GM18867 (cell line): ENCODE measurements at regions not wholly inside any gene's neighbourhood (a gene's known extent, or its start where the extent isn't known, plus 50 kb on each side); places are given as distances from the start of the nearest gene placed in this dataset.
"Not testable (repeated sequence)": the region's sequence is repeated elsewhere in the genome, so short reads cannot be mapped to it uniquely, and the experiment has no call there.

ENCODE experiments used
- ATAC-seq: cut with Tn5 transposase; IDR thresholded peaks from one replicate; pipeline ENCODE4 v1.9.1; 2021; ENCODE audit warnings: mild to moderate bottlenecking, moderate library complexity; ENCODE audit not compliant: unreplicated experiment

DNA sequence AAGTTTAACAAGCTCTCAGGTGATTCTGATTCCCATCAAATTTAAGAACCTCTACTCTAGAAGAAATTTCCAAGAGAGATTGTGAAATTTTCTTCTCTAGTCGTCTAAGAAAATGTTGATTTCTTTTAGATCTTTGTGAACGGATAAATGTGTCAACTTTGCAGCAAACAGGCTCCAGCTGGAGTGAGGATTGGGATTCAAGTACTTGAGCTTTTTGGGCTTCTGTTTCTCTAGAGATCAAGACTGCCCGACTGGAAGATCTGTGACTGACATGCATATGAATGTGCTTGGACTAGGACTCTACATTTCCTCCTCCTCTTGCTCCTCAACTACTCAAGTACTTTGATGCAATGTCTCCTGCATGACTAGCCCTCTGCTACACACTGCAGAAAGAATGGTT, 388.3 kb downstream of the TMEM38B start:
- ATAC-seq: no peak

GRCh38 chr9:106084702-106085101, 390.4 kb downstream of the TMEM38B start:
- no peak for ATAC-seq

GRCh38 chr9:106085479-106085878, 391.1 kb downstream of the TMEM38B start:
- ATAC-seq: no peak

- no peak for ATAC-seq
These were observed 397.7 kb downstream of the TMEM38B start for GRCh38 chr9:106092083-106092482.

- ATAC-seq: no peak
These were observed 408.5 kb downstream of the TMEM38B start for GRCh38 chr9:106102821-106103220.

- no peak for ATAC-seq
These were observed 410.5 kb downstream of the TMEM38B start for GRCh38 chr9:106104887-106105286.

- no peak for ATAC-seq
These were observed 412.1 kb downstream of the TMEM38B start for GRCh38 chr9:106106396-106106795.

- no peak for ATAC-seq
These were observed 413.4 kb downstream of the TMEM38B start for GRCh38 chr9:106107716-106108115.

GRCh38 chr9:106109706-106110105, 415.4 kb downstream of the TMEM38B start:
- not testable (repeated sequence) for ATAC-seq

DNA sequence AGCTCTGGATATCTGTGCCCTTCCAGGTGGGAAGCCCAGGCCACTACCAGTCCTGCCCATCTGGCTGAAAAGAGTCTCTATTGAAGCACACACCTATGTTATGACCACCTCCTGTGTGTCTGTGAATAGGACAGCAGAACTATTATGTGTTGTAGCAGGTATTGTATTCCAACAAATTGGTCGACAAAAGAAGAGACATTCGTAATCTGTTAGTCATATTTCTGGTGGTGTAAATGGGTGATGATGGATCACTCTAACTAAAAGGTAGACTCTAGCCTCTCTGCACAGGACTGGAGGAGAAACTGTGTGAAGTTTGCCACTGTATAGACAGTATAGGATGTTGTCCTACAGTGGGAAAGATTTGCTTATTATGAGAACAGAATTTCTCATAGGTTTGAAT, 416.1 kb downstream of the TMEM38B start:
- ATAC-seq: no peak

DNA sequence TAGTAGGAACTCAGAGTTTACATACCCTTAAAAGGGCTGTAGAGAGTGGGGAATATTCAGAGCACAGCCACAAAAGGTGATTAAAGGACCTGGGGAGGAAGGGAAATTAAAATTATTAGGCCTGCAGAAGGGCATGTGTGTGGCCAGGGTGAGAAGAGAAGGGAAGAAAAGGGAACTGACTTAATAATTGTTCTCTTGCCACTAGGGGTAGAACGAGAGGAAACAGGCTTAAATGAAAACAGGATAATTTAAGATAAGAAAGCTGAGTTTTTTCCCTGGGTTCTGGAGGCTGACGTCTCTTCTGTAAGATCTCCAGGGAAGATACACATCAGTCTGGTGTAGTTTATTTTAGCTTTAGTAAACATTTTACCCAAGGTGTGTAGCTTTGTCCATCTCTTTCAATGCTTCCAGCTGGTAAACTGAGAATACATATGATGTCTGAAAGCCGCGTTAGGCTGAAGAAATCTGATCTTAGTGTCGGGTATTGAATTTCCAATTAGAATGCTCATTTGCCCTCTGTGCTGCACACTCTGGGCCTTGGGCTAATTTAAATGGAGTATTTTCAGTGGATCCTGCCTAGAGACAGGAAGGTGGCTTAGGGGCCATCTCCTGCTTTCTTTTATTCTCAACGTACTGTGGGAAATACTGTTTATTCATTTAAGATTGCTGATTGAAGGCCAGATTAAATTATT, 416.8 kb downstream of the TMEM38B start:
- no peak for ATAC-seq

- no peak for ATAC-seq
These were observed 418.6 kb downstream of the TMEM38B start for GRCh38 chr9:106112935-106113334.

DNA sequence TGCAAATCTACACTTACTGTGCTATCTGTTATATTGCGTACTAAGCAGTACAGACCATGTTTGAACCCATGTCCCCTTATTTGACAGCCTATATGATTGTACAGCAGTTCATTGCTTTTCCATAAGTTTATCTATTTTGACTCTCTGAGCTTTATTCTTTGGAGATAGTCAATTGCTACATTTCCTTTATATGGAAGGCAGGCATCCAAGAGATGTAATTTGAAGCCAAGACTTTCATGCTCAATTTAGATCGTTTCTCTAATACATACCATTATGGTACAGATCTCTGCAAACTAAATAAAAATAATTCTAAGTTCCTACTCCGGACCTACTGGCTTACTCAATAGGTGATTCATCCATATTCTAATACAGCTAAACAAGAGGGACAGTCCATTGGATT, 424.8 kb downstream of the TMEM38B start:
- ATAC-seq: no peak

DNA sequence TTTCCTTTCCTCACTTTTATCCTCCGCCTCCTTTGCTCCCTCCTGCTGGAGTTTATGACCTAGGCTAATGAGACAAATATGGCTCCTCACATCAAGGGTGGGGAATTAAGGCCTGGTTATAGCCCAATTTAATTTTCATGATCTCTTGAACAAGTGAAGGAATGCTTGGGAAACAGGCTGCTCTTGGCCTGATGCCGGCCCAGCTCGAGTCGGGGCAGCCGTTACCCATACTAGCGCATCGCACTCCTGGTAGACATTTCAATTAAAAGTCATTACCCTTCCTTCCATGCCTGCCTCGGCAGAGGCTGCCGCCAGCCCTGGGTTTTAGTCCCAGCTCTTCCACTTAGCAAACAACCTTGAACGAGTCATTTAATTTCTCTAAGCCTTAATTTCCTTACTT, 425.7 kb downstream of the TMEM38B start:
- ATAC-seq: no peak

DNA sequence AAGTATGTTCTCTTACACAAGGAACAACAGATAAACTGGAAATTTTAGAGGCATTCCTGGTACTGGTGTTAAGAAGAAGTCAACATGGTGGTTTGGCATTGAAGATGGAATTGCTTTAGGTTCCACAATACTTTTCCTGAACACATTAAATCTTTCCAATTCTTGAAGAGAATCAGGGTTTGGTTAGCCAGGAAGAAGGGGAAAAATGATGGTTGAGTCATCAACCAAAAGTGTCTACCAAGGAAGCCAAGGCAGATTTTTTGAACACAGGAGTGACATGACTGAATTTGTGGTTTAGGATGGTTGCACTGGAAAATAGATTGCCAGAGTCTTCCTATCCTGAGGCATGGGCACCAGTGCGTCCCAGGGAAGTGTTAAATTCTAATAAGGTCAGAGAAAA, 433.4 kb downstream of the TMEM38B start:
- no peak for ATAC-seq

GRCh38 chr9:106130374-106130773, 436.0 kb downstream of the TMEM38B start:
- ATAC-seq: no peak

GRCh38 chr9:106143781-106144180, 449.4 kb downstream of the TMEM38B start:
- no peak for ATAC-seq

- no peak for ATAC-seq
These were observed 451.9 kb downstream of the TMEM38B start for GRCh38 chr9:106146066-106146840.

- ATAC-seq: no peak
These were observed 452.5 kb downstream of the TMEM38B start for GRCh38 chr9:106146886-106147285.

GRCh38 chr9:106149956-106150355, 455.6 kb downstream of the TMEM38B start:
- no peak for ATAC-seq

DNA sequence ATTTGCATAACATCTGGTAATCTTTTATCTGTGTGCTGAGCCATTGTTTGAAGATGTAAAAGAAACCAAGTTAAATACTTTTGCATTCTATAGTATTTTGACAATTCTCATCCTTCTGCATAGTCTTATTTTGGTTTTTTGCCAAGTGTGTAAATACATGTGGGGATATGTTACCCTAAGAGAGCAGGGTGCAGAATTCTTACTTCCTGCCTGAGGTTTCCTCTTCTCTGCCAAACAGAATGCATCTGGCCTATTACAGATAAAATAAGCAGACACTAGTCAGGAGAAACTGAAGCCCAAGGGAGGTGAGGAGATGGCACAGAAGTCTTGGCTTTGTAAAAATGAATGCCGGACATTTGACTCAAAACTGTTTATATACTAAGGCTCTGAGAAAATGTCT, 462.1 kb downstream of the TMEM38B start:
- ATAC-seq: no peak

DNA sequence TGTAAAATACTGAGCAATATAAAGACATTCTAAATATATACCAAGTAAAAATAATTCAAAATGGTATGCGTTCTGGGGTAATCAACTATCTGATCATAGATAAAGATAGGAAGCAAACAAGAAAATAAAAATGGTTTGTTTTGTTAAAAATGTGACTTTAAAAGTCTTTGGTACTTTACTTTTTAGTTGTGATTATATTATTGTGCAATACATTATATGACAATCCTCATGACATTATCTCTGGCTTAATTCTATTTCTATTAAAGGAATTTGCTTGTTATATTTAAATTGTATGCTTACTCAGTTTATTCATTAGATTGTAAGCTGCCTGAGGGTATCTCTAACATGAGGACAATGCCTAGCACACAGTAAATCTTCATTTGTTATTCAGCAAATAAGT, 477.9 kb downstream of the TMEM38B start:
- no peak for ATAC-seq
